NCI-H1417 (cell line): ENCODE measurements at regions not wholly inside any gene's neighbourhood (a gene's known extent, or its start where the extent isn't known, plus 50 kb on each side); places are given as distances from the start of the nearest gene placed in this dataset.
"Not testable (repeated sequence)": the region's sequence is repeated elsewhere in the genome, so short reads cannot be mapped to it uniquely, and the experiment has no call there.

Experiments used
- DNase-seq, 3 experiments: peaks; one replicate each; lab custom pipeline; 2025; lab: John Stamatoyannopoulos, UW

- peak in 1 of 3 experiments; percentile 22 for DNase-seq
These were observed 286.0 kb upstream of the DEPDC1 start for GRCh38 chr1:68782890-68783289.

GRCh38 chr1:68785328-68785727 lies 288.4 kb upstream of the DEPDC1 start:
- DNase-seq = no peak

- DNase-seq = no peak
These were observed 291.9 kb upstream of the DEPDC1 start for GRCh38 chr1:68788762-68789161.

- no peak for DNase-seq
These were observed 294.9 kb upstream of the DEPDC1 start for GRCh38 chr1:68791800-68792199.

GRCh38 chr1:68795956-68796355 lies 299.1 kb upstream of the DEPDC1 start:
- DNase-seq = no peak

- DNase-seq = no peak
These were observed 300.0 kb upstream of the DEPDC1 start for GRCh38 chr1:68796888-68797287.

GRCh38 chr1:68798071-68798470 lies 301.2 kb upstream of the DEPDC1 start:
- no peak for DNase-seq

GRCh38 chr1:68799096-68799495 lies 302.2 kb upstream of the DEPDC1 start:
- DNase-seq = no peak

GRCh38 chr1:68800182-68800581 lies 303.3 kb upstream of the DEPDC1 start:
- no peak for DNase-seq

GRCh38 chr1:68801440-68801839 lies 304.6 kb upstream of the DEPDC1 start:
- no peak for DNase-seq

- no peak for DNase-seq
These were observed 308.3 kb upstream of the DEPDC1 start for GRCh38 chr1:68805097-68805641.

- DNase-seq = no peak
These were observed 311.5 kb upstream of the DEPDC1 start for GRCh38 chr1:68808351-68808750.

- peak; percentile 32 to 80 (median 65) for DNase-seq
These were observed 314.9 kb upstream of the DEPDC1 start for GRCh38 chr1:68811806-68812205.

- DNase-seq = no peak
These were observed 315.5 kb upstream of the DEPDC1 start for GRCh38 chr1:68812333-68812732.

GRCh38 chr1:68814067-68814466 lies 317.2 kb upstream of the DEPDC1 start:
- DNase-seq = no peak

- DNase-seq = peak in 1 of 3 experiments; percentile 52
These were observed 318.8 kb upstream of the DEPDC1 start for GRCh38 chr1:68815632-68816031.

- not testable (repeated sequence) for DNase-seq
These were observed 320.8 kb upstream of the DEPDC1 start for GRCh38 chr1:68817505-68818210.

GRCh38 chr1:68819190-68819829 lies 322.4 kb upstream of the DEPDC1 start:
- DNase-seq = peak in 2 of 3 experiments; percentile 5 to 40

- DNase-seq = peak in 1 of 3 experiments; percentile 24
These were observed 323.3 kb upstream of the DEPDC1 start for GRCh38 chr1:68820151-68820550.

- DNase-seq = no peak
These were observed 330.0 kb upstream of the DEPDC1 start for GRCh38 chr1:68826836-68827235.

- DNase-seq = no peak
These were observed 330.4 kb upstream of the DEPDC1 start for GRCh38 chr1:68827261-68827660.

GRCh38 chr1:68828013-68828412 lies 331.1 kb upstream of the DEPDC1 start:
- no peak for DNase-seq

GRCh38 chr1:68831281-68831680 lies 334.4 kb upstream of the DEPDC1 start:
- DNase-seq = no peak
